Progenitor cell of endocrine pancreas (in vitro differentiated cells): ENCODE measurements at regions not wholly inside any gene's neighbourhood (a gene's known extent, or its start where the extent isn't known, plus 50 kb on each side); places are given as distances from the start of the nearest gene placed in this dataset.
"Not testable (repeated sequence)": the region's sequence is repeated elsewhere in the genome, so short reads cannot be mapped to it uniquely, and the experiment has no call there.

Experiments used
- DNase-seq: peaks from one replicate; pipeline ENCODE4 v3.0.0; 2021; ENCODE audit warnings: low spot score; ENCODE audit not compliant: unreplicated experiment
- H3K27ac Mint-ChIP-seq: 2 replicates; pipeline ENCODE4 v1.8.0; 2021; ENCODE audit warnings: mild to moderate bottlenecking, moderate library complexity, mixed read lengths
- H3K27me3 Mint-ChIP-seq: 2 replicates; pipeline ENCODE4 v1.8.0; 2021; ENCODE audit warnings: mixed read lengths
- H3K36me3 Mint-ChIP-seq: 2 replicates; pipeline ENCODE4 v1.8.0; 2022; ENCODE audit warnings: mixed read lengths; ENCODE audit not compliant: insufficient read depth
- H3K4me1 Mint-ChIP-seq: 2 replicates; pipeline ENCODE4 v1.8.0; 2021; ENCODE audit warnings: low read depth, mixed read lengths
- H3K4me3 Mint-ChIP-seq: 2 replicates; pipeline ENCODE4 v1.8.0; 2021; ENCODE audit warnings: low read depth, mild to moderate bottlenecking, moderate library complexity, mixed read lengths
- H3K9me3 Mint-ChIP-seq: 2 replicates; pipeline ENCODE4 v1.8.0; 2021; ENCODE audit warnings: low read depth, mixed read lengths
- TF ChIP-seq, protein P1 (sequence below): fragments of 200-600 bp; sonication (generic); IDR thresholded peaks from one replicate; pipeline ENCODE4 v1.5.0; 2021; ENCODE audit warnings: antibody characterized with exemption, mild to moderate bottlenecking; ENCODE audit not compliant: unreplicated experiment

DNA sequence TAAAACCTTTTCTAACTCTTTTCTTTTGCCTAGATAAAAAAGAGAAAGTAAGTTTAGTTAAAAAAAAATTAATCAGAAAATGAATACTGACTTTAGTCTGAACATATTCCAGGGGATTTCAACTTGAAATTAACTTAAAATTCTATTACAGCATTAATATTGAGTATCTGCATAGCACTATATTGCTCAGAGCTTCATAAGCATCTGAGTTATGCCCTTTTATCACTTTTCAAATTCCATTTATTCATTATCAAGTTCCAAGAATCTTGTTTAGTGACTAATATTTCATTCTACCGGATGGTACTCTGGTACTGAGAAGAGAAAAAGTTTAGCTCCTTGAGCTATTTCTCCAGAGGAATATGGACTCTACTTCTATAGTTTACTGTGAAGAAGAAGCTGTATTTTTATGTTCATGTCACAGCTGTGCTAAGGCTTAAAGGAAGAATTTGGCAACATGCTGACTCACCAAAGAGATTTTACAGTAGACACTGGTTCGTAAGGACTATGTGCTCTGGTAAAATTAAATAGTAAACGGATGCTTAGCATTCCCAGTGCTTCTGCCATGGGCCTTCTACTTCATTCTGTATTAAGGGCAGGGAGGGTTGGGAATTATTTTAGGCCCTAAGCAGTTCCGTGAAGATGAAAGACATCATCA is 285.2 kb upstream of the SEMA6A start:
- H3K4me1 Mint-ChIP-seq, result peaks cover 17% of the 10 kb centered on the region
- H3K27me3 Mint-ChIP-seq, result peaks cover 4% of the 10 kb centered on the region
- no peak for DNase-seq
- H3K4me3 Mint-ChIP-seq, result no peak overlapping the region
- H3K27ac Mint-ChIP-seq, result no peak overlapping the region
- no peaks in the 10 kb centered on the region for H3K9me3 Mint-ChIP-seq
- TF ChIP-seq, protein P1, sequence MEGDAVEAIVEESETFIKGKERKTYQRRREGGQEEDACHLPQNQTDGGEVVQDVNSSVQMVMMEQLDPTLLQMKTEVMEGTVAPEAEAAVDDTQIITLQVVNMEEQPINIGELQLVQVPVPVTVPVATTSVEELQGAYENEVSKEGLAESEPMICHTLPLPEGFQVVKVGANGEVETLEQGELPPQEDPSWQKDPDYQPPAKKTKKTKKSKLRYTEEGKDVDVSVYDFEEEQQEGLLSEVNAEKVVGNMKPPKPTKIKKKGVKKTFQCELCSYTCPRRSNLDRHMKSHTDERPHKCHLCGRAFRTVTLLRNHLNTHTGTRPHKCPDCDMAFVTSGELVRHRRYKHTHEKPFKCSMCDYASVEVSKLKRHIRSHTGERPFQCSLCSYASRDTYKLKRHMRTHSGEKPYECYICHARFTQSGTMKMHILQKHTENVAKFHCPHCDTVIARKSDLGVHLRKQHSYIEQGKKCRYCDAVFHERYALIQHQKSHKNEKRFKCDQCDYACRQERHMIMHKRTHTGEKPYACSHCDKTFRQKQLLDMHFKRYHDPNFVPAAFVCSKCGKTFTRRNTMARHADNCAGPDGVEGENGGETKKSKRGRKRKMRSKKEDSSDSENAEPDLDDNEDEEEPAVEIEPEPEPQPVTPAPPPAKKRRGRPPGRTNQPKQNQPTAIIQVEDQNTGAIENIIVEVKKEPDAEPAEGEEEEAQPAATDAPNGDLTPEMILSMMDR, result no peak
- no peaks in the 10 kb centered on the region for H3K36me3 Mint-ChIP-seq

DNA sequence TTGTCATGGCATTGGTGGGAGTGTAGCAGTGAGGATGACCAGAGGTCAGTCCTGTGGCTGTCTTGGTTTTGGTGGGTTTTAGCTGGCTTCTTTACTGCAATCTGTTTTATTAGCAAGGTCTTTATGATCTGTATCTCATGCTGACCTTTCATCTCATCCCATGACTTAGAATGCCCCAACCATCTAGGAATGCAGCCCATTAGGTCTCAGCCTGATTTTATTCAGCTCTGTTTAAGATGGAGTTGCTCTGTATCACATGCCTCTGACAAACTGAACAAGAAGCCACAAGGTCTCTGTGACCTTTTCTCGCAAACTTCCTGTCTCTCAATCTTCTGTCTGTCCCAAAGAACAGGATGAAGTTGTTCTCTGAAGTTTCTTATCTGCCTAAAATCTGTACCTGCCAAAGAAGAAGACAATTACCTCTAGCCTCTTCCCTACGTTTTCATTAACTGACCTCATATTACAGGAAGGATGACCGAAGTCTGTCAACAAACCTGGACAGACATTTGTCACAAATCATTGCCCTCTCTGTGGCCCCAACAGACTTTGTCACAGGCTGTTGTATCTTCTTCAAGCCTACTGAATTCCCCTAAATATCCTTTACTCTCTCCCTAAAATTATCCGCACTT is 284.2 kb upstream of the SEMA6A start:
- Mint-ChIP-seq H3K9me3 (no peaks in the 10 kb centered on the region), H3K27me3 (peaks cover 4% of the 10 kb centered on the region), H3K36me3 (no peaks in the 10 kb centered on the region), H3K27ac (no peak overlapping the region), H3K4me3 (no peak overlapping the region), H3K4me1 (peaks cover 8% of the 10 kb centered on the region)
- no peak for DNase-seq
- TF ChIP-seq, protein P1, result no peak

DNA sequence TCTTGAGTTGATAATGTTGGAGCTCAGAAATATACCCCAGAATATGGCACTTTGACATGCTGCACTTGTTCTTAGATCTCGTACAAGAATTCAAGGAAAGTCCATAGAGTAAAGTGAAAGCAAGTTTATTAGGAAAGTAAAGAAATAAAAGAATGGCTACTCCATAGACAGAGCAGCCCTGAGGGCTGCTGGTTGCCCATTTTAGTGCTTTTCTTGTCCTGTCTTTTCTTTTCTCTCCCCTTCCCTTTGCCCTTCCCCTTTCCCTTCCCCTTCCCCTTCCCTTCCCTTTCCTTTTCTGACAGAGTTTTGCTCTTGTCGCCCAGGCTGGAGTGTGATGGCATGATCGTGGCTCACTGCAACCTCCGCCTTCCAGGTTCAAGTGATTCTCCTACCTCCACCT is 283.4 kb upstream of the SEMA6A start:
- not testable (repeated sequence) for H3K4me3 Mint-ChIP-seq, H3K36me3 Mint-ChIP-seq, H3K27me3 Mint-ChIP-seq, H3K9me3 Mint-ChIP-seq, DNase-seq, H3K4me1 Mint-ChIP-seq, H3K27ac Mint-ChIP-seq

DNA sequence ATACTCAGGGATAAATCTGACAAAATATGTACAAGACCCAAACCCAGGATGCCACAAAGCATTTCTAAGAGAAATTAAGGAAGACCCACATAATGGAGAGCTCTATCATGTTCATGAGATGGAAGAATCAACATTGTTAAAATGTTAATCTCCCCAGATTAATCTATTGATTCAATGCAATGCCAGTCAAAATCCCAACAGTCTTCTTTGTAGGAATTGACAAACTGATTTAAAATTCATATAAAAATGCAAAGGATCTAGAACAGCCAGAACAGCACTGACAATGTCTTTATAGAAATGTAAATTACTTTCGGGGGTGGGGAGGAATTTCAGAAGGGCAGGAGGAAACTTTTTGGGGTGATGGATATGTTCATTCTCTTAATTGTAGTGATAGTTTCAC is 281.6 kb upstream of the SEMA6A start:
- DNase-seq, result no peak
- TF ChIP-seq, protein P1, result no peak
- Mint-ChIP-seq H3K27me3 (peaks cover 4% of the 10 kb centered on the region), H3K36me3 (no peaks in the 10 kb centered on the region), H3K4me1 (peaks cover 1% of the 10 kb centered on the region), H3K9me3 (no peaks in the 10 kb centered on the region), H3K4me3 (no peak overlapping the region), H3K27ac (no peak overlapping the region)

DNA sequence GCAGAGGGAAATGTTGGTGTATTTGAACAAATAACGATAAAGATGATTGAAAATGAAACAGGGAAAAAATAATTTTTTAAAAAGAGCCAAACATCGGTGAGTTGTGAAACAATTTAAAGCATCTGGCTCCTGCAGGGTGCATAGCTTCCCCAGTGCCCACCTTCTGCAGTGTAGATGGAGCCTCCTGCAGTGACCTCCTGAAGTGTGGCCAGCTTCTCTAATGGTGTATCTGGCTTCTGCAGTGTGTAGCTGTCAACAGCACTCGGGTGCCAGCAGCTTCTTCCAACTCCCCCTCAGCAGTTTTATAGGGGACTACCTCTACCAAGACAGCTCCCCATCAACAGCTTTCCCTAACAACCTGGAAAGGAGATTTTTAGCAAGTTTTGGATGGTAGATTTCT is 279.4 kb upstream of the SEMA6A start:
- Mint-ChIP-seq H3K27ac (no peak overlapping the region), H3K4me3 (no peak overlapping the region), H3K4me1 (no peaks in the 10 kb centered on the region), H3K36me3 (no peaks in the 10 kb centered on the region), H3K9me3 (no peaks in the 10 kb centered on the region), H3K27me3 (peaks cover 4% of the 10 kb centered on the region)
- no peak for DNase-seq
- TF ChIP-seq, protein P1, result no peak
